ENCODE measurements at regions not wholly inside any gene's neighbourhood (a gene's known extent, or its start where the extent isn't known, plus 50 kb on each side); places are given as distances from the start of the nearest gene placed in this dataset.

- TF ChIP-seq CTCF (IDR thresholded peaks at IDR 0.05; ENCODE audit: poor library complexity, severe bottlenecking) (no peak), MXI1 (conservative IDR thresholded peaks at IDR 0.05; ENCODE audit: poor library complexity, severe bottlenecking) (no peak), TAF1 (IDR thresholded peaks at IDR 0.05; ENCODE audit: low read depth) (no peak), POLR2AphosphoS5 (IDR thresholded peaks at IDR 0.05) (no peak), EZH2 (IDR thresholded peaks at IDR 0.05; ENCODE audit: borderline replicate concordance, insufficient read depth, low read length, poor library complexity, severe bottlenecking) (no peak)
These were observed 160.2 kb downstream of the DKK1 start for GRCh38 chr10:52474265-52474664.

Measured in neural cell (in vitro differentiated cells).